ENCODE measurements at regions not wholly inside any gene's neighbourhood (a gene's known extent, or its start where the extent isn't known, plus 50 kb on each side); places are given as distances from the start of the nearest gene placed in this dataset.

- Histone ChIP-seq H3K27ac (ENCODE audit: low read depth, low read length) (no peak overlapping the region), H3K79me2 (ENCODE audit: insufficient read depth, low read length) (no peaks in the 10 kb centered on the region), H3K4me3 (ENCODE audit: insufficient read depth, low read length) (no peak overlapping the region), H4K20me1 (ENCODE audit: insufficient read depth, low read length) (no peaks in the 10 kb centered on the region), H3K9me3 (ENCODE audit: low read depth, low read length) (no peaks in the 10 kb centered on the region), H3K27me3 (ENCODE audit: insufficient read depth, low read length) (no peaks in the 10 kb centered on the region), H3K4me2 (ENCODE audit: insufficient read depth, low read length) (no peak overlapping the region), H3K4me1 (ENCODE audit: insufficient read depth, low read length) (no peaks in the 10 kb centered on the region), H3K36me3 (ENCODE audit: insufficient read depth, low read length) (no peaks in the 10 kb centered on the region), H2AFZ (ENCODE audit: low read length) (no peak overlapping the region)
- peak; percentile 65 for DNase-seq (ENCODE audit: insufficient read length, low spot score, missing footprints)
- TF ChIP-seq, protein P1, sequence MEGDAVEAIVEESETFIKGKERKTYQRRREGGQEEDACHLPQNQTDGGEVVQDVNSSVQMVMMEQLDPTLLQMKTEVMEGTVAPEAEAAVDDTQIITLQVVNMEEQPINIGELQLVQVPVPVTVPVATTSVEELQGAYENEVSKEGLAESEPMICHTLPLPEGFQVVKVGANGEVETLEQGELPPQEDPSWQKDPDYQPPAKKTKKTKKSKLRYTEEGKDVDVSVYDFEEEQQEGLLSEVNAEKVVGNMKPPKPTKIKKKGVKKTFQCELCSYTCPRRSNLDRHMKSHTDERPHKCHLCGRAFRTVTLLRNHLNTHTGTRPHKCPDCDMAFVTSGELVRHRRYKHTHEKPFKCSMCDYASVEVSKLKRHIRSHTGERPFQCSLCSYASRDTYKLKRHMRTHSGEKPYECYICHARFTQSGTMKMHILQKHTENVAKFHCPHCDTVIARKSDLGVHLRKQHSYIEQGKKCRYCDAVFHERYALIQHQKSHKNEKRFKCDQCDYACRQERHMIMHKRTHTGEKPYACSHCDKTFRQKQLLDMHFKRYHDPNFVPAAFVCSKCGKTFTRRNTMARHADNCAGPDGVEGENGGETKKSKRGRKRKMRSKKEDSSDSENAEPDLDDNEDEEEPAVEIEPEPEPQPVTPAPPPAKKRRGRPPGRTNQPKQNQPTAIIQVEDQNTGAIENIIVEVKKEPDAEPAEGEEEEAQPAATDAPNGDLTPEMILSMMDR (IDR thresholded peaks at IDR 0.05; ENCODE audit: extremely low read depth, low read depth, low read length): peak; percentile 52
Observed at GRCh38 chr1:58047265-58047858, 499.2 kb downstream of the OMA1 start.

- H2AFZ ChIP-seq (ENCODE audit: low read length): no peak overlapping the region
Observed at GRCh38 chr1:58045094-58045705, 501.3 kb downstream of the OMA1 start.

DNA sequence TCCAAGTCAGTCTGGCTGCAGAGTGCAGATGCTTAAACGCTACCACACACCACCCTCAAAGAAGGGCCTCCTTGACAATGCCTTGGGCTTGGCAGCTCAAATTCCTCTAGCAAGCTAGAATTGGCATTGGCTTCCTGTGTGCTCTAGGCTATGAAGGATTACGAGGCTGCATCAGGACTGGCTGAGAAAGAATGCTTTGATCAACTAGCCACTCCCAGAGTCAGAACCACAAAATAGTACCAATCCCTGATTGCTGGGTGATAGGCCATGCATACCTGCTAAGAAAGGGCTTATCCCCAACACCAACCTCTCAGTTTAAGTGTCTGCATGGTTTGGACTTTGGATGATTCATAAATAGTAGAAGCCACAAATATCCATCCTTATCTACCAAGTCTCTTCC lies 504.9 kb downstream of the OMA1 start:
- H3K4me1 ChIP-seq (ENCODE audit: insufficient read depth, low read length): no peaks in the 10 kb centered on the region
- H3K79me2 ChIP-seq (ENCODE audit: insufficient read depth, low read length): no peaks in the 10 kb centered on the region
- DNase-seq (ENCODE audit: insufficient read length, low spot score, missing footprints): no peak
- H3K27ac ChIP-seq (ENCODE audit: low read depth, low read length): no peak overlapping the region
- no peaks in the 10 kb centered on the region for H3K27me3 ChIP-seq (ENCODE audit: insufficient read depth, low read length)
- H4K20me1 ChIP-seq (ENCODE audit: insufficient read depth, low read length): no peaks in the 10 kb centered on the region
- H3K9me3 ChIP-seq (ENCODE audit: low read depth, low read length): no peaks in the 10 kb centered on the region
- TF ChIP-seq, protein P1 (IDR thresholded peaks at IDR 0.05; ENCODE audit: extremely low read depth, low read depth, low read length): no peak
- no peak overlapping the region for H3K4me2 ChIP-seq (ENCODE audit: insufficient read depth, low read length)
- H3K4me3 ChIP-seq (ENCODE audit: insufficient read depth, low read length): no peak overlapping the region
- H3K36me3 ChIP-seq (ENCODE audit: insufficient read depth, low read length): no peaks in the 10 kb centered on the region
- H2AFZ ChIP-seq (ENCODE audit: low read length): no peak overlapping the region

More at GRCh38 chr1:58045094-58045705, 501.3 kb downstream of the OMA1 start:
- H3K36me3 ChIP-seq (ENCODE audit: insufficient read depth, low read length): no peaks in the 10 kb centered on the region
- no peaks in the 10 kb centered on the region for H3K27me3 ChIP-seq (ENCODE audit: insufficient read depth, low read length)
- H3K79me2 ChIP-seq (ENCODE audit: insufficient read depth, low read length): no peaks in the 10 kb centered on the region
- DNase-seq (ENCODE audit: insufficient read length, low spot score, missing footprints): no peak
- H3K4me1 ChIP-seq (ENCODE audit: insufficient read depth, low read length): no peaks in the 10 kb centered on the region
- no peak overlapping the region for H3K4me3 ChIP-seq (ENCODE audit: insufficient read depth, low read length)
- no peak overlapping the region for H3K27ac ChIP-seq (ENCODE audit: low read depth, low read length)
- no peaks in the 10 kb centered on the region for H3K9me3 ChIP-seq (ENCODE audit: low read depth, low read length)
- H3K4me2 ChIP-seq (ENCODE audit: insufficient read depth, low read length): no peak overlapping the region
- no peaks in the 10 kb centered on the region for H4K20me1 ChIP-seq (ENCODE audit: insufficient read depth, low read length)
- TF ChIP-seq, protein P1 (IDR thresholded peaks at IDR 0.05; ENCODE audit: extremely low read depth, low read depth, low read length): no peak

- Histone ChIP-seq H3K27ac (ENCODE audit: low read depth, low read length) (no peak overlapping the region), H4K20me1 (ENCODE audit: insufficient read depth, low read length) (no peaks in the 10 kb centered on the region), H3K4me1 (ENCODE audit: insufficient read depth, low read length) (no peaks in the 10 kb centered on the region), H3K4me2 (ENCODE audit: insufficient read depth, low read length) (no peak overlapping the region), H3K79me2 (ENCODE audit: insufficient read depth, low read length) (no peaks in the 10 kb centered on the region), H3K9me3 (ENCODE audit: low read depth, low read length) (no peaks in the 10 kb centered on the region), H3K36me3 (ENCODE audit: insufficient read depth, low read length) (no peaks in the 10 kb centered on the region), H3K4me3 (ENCODE audit: insufficient read depth, low read length) (no peak overlapping the region), H2AFZ (ENCODE audit: low read length) (no peak overlapping the region), H3K27me3 (ENCODE audit: insufficient read depth, low read length) (no peaks in the 10 kb centered on the region)
- DNase-seq (ENCODE audit: insufficient read length, low spot score, missing footprints): no peak
- TF ChIP-seq, protein P1 (IDR thresholded peaks at IDR 0.05; ENCODE audit: extremely low read depth, low read depth, low read length): no peak
Observed at GRCh38 chr1:58038574-58038973, 508.0 kb downstream of the OMA1 start.
